ENCODE measurements at regions not wholly inside any gene's neighbourhood (a gene's known extent, or its start where the extent isn't known, plus 50 kb on each side); places are given as distances from the start of the nearest gene placed in this dataset.

GRCh38 chr5:175377816-175378215 is 66.2 kb downstream of the DRD1 start:
- no peak for TF ChIP-seq EZH2phosphoT487 (IDR thresholded peaks at IDR 0.05; ENCODE audit: borderline replicate concordance)
- TF ChIP-seq CTCF (conservative IDR thresholded peaks at IDR 0.05; ENCODE audit: low read length) = no peak
